Endothelial cell of umbilical vein (primary cell): ENCODE measurements at regions not wholly inside any gene's neighbourhood (a gene's known extent, or its start where the extent isn't known, plus 50 kb on each side); places are given as distances from the start of the nearest gene placed in this dataset.

Experiments used
- BruUV-seq: library from RNA; stranded (reverse); fragments of 400-500 nt; replicated peaks from 2 replicates; lab custom pipeline; 2021; lab: Mats Ljungman, UMichigan
- CTCF ChIA-PET: fragments of 300-600, 350-600 bp; sonication (Branson Sonifier 250); formaldehyde crosslinking; loops from one replicate; lab custom pipeline; 2021; ENCODE audit warnings: antibody characterized with exemption, inconsistent platforms; lab: Charles Lee
- POLR2A ChIA-PET: fragments of 300-600, 350-600 bp; sonication (Branson Sonifier 250); formaldehyde crosslinking; loops from one replicate; lab custom pipeline; 2021; ENCODE audit warnings: antibody characterized with exemption, inconsistent platforms; lab: Charles Lee
- DNase-seq: peaks from one replicate; pipeline ENCODE4 v3.0.0-alpha.2; 2011; ENCODE audit warnings: low read depth, low spot score
- FAIRE-seq: peaks from 2 replicates; lab custom pipeline; 2011; peaks lifted over from hg19 to GRCh38; lab: Jason Lieb, UNC
- H2AFZ ChIP-seq: 2 replicates; pipeline ENCODE4 v1.6.0; 2012; ENCODE audit warnings: low read depth, low read length, control low read depth, inconsistent platforms
- H3K27ac ChIP-seq: 2 replicates; pipeline ENCODE4 v1.5.1; 2011; ENCODE audit warnings: low read depth, mild to moderate bottlenecking, control low read depth, low read length, moderate library complexity; ENCODE audit not compliant: insufficient read depth
- H3K27me3 ChIP-seq, 2 experiments: 2 replicates each; pipeline versions ENCODE4 v1.6.0 to v1.6.1; 2011; ENCODE audit warnings: low read length in 2 of 2, mixed read lengths in 1 of 2; ENCODE audit not compliant: control insufficient read depth in 2 of 2, insufficient read depth in 2 of 2
- H3K36me3 ChIP-seq, 2 experiments: 2 replicates in 1 of 2; 3 replicates in 1 of 2; pipeline ENCODE4 v1.5.1; 2011; ENCODE audit warnings: low read length in 2 of 2, mild to moderate bottlenecking in 1 of 2, moderate library complexity in 1 of 2; ENCODE audit not compliant: control insufficient read depth in 2 of 2, insufficient read depth in 2 of 2; ENCODE audit errors: extremely low read depth in 1 of 2
- H3K4me1 ChIP-seq: 3 replicates; pipeline ENCODE4 v1.5.1; 2011; ENCODE audit warnings: mild to moderate bottlenecking, low read length; ENCODE audit not compliant: control insufficient read depth, insufficient read depth; ENCODE audit errors: extremely low read depth
- H3K4me2 ChIP-seq: 2 replicates; pipeline ENCODE4 v1.6.1; 2011; ENCODE audit warnings: low read length, control low read depth, mixed read lengths; ENCODE audit not compliant: insufficient read depth
- H3K4me3 ChIP-seq, 3 experiments: fragments of 200-600 bp in 1 of 3; sonication (generic), shearing (Covaris generic) in 1 of 3; replicated peaks in 1 of 3; 2 replicates each; pipeline ENCODE4 v1.5.1; 2011 to 2016; ENCODE audit warnings: control low read depth in 3 of 3, low read length in 3 of 3, mild to moderate bottlenecking in 2 of 3, inconsistent platforms in 1 of 3, low read depth in 1 of 3, moderate library complexity in 1 of 3; ENCODE audit not compliant: insufficient read depth in 1 of 3
- H3K79me2 ChIP-seq: 2 replicates; pipeline ENCODE4 v1.6.0; 2012; ENCODE audit warnings: low read length, inconsistent platforms; ENCODE audit not compliant: control insufficient read depth, insufficient read depth
- H3K9ac ChIP-seq: replicated peaks from 2 replicates; pipeline ENCODE3; 2011; ENCODE audit warnings: low read length, control low read depth; ENCODE audit not compliant: insufficient read depth; ENCODE audit errors: extremely low read depth
- H3K9me1 ChIP-seq: replicated peaks from 3 replicates; pipeline ENCODE4 v1.6.0; 2011; ENCODE audit warnings: mild to moderate bottlenecking, low read length; ENCODE audit not compliant: control insufficient read depth, insufficient read depth; ENCODE audit errors: extremely low read depth
- H3K9me3 ChIP-seq: replicated peaks from 2 replicates; pipeline ENCODE4 v1.5.1; 2012; ENCODE audit warnings: low read length, inconsistent platforms; ENCODE audit not compliant: control insufficient read depth, insufficient read depth
- H4K20me1 ChIP-seq: replicated peaks from 2 replicates; pipeline ENCODE3; 2011; ENCODE audit warnings: mild to moderate bottlenecking, low read length; ENCODE audit not compliant: control insufficient read depth, insufficient read depth; ENCODE audit errors: extremely low read depth
- FOS ChIP-seq: IDR thresholded peaks from 2 replicates; pipeline ENCODE4 v1.6.1; 2011; ENCODE audit warnings: mild to moderate bottlenecking, low read length, moderate library complexity, borderline replicate concordance; ENCODE audit not compliant: insufficient read depth
- GATA2 ChIP-seq: IDR thresholded peaks from 2 replicates; pipeline ENCODE4 v1.7.0; 2011; ENCODE audit warnings: low read depth, mild to moderate bottlenecking, moderate library complexity, mixed read lengths, low read length; ENCODE audit not compliant: insufficient read length, insufficient read depth
- JUN ChIP-seq: IDR thresholded peaks from 2 replicates; pipeline ENCODE4 v1.6.1; 2011; ENCODE audit warnings: borderline replicate concordance, low read depth; ENCODE audit not compliant: insufficient read length, insufficient read depth
- MYC ChIP-seq: IDR thresholded peaks from one replicate; pipeline ENCODE4 v1.6.1; 2011; ENCODE audit warnings: mild to moderate bottlenecking, low read depth, low read length
- POLR2A ChIP-seq: IDR thresholded peaks from 2 replicates; pipeline ENCODE4 v1.6.1; 2012; ENCODE audit warnings: low read depth, mild to moderate bottlenecking, control low read depth, low read length
- POLR2AphosphoS5 ChIP-seq: IDR thresholded peaks from 2 replicates; pipeline ENCODE4 v1.6.1; 2012; ENCODE audit warnings: low read depth, mild to moderate bottlenecking, control low read depth, low read length, moderate library complexity; ENCODE audit not compliant: insufficient read depth
- dilution Hi-C: fragments of 300-500 bp; cut with MboI; formaldehyde crosslinking; loops from one replicate; pipeline ENCODE4 v1.15.0; 2019; ENCODE audit warnings: low sequenced_read_pairs; ENCODE audit not compliant: extremely low pct_ligation_motif_present
- intact Hi-C: fragments of 100-400 bp; cut with micrococcal nuclease; formaldehyde crosslinking; loops from one replicate; pipeline ENCODE4 v1.10.0; 2022
- TF ChIP-seq, protein P1 (sequence below): IDR thresholded peaks from 2 replicates; pipeline ENCODE4 v1.6.1; 2011; ENCODE audit not compliant: insufficient read depth, insufficient read length

GRCh38 chr14:28297559-28297958, 469.0 kb upstream of the FOXG1 start:
- Histone ChIP-seq H4K20me1 (no peaks in the 10 kb centered on the region), H3K79me2 (no peaks in the 10 kb centered on the region), H3K36me3 (no peaks in the 10 kb centered on the region), H3K9me1 (no peaks in the 10 kb centered on the region), H3K9ac (no peak overlapping the region), H3K27ac (no peak overlapping the region), H2AFZ (no peak overlapping the region), H3K27me3 (no peaks in the 10 kb centered on the region), H3K4me1 (no peaks in the 10 kb centered on the region), H3K4me3 (no peak overlapping the region), H3K9me3 (no peaks in the 10 kb centered on the region), H3K4me2 (no peak overlapping the region)
- POLR2A ChIA-PET = no interaction called here
- DNase-seq = no peak
- no TSS peak for BruUV-seq
- dilution Hi-C loops = no loop called here
- no peak for TF ChIP-seq POLR2A
- TF ChIP-seq POLR2AphosphoS5 = no peak
- TF ChIP-seq MYC = no peak
- intact Hi-C loops = no loop called here
- CTCF ChIA-PET = interaction anchor here (1.3 kb wide), 1 partner anchor 77 kb away, joined by 3 read pairs; no protein-coding TSS in a partner anchor
- FAIRE-seq = no peak

GRCh38 chr14:28298156-28298555, 468.4 kb upstream of the FOXG1 start:
- Histone ChIP-seq H3K9ac (no peak overlapping the region), H3K9me1 (no peaks in the 10 kb centered on the region), H3K4me1 (no peaks in the 10 kb centered on the region), H2AFZ (no peak overlapping the region), H3K27ac (no peak overlapping the region), H4K20me1 (no peaks in the 10 kb centered on the region), H3K4me3 (no peak overlapping the region), H3K9me3 (no peaks in the 10 kb centered on the region), H3K36me3 (no peaks in the 10 kb centered on the region), H3K27me3 (no peaks in the 10 kb centered on the region), H3K79me2 (no peaks in the 10 kb centered on the region), H3K4me2 (no peak overlapping the region)
- dilution Hi-C loops (no loop called here), intact Hi-C loops (no loop called here)
- no TSS peak for BruUV-seq
- CTCF ChIA-PET = no interaction called here
- POLR2A ChIA-PET = no interaction called here
- TF ChIP-seq MYC (no peak), JUN (no peak), FOS (no peak), POLR2AphosphoS5 (no peak), GATA2 (no peak)
- TF ChIP-seq, protein P1, sequence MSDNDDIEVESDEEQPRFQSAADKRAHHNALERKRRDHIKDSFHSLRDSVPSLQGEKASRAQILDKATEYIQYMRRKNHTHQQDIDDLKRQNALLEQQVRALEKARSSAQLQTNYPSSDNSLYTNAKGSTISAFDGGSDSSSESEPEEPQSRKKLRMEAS = no peak
- FAIRE-seq (no peak), DNase-seq (no peak)
